Fibroblast of the aortic adventitia (primary cell): ENCODE measurements at regions not wholly inside any gene's neighbourhood (a gene's known extent, or its start where the extent isn't known, plus 50 kb on each side); places are given as distances from the start of the nearest gene placed in this dataset.

Experiments
- DNase-seq: peaks from one replicate; pipeline ENCODE4 v3.0.0-alpha.2; 2010; ENCODE audit warnings: low read depth
- H3K4me3 ChIP-seq: 2 replicates; pipeline ENCODE4 v1.5.1; 2011; ENCODE audit warnings: low read depth, mild to moderate bottlenecking, control low read depth, low read length, moderate library complexity
- TF ChIP-seq, protein P1 (sequence below): IDR thresholded peaks from 2 replicates; pipeline ENCODE4 v1.5.1; 2011; ENCODE audit warnings: mild to moderate bottlenecking, low read length, control low read depth, inconsistent platforms; ENCODE audit not compliant: insufficient read depth

DNA sequence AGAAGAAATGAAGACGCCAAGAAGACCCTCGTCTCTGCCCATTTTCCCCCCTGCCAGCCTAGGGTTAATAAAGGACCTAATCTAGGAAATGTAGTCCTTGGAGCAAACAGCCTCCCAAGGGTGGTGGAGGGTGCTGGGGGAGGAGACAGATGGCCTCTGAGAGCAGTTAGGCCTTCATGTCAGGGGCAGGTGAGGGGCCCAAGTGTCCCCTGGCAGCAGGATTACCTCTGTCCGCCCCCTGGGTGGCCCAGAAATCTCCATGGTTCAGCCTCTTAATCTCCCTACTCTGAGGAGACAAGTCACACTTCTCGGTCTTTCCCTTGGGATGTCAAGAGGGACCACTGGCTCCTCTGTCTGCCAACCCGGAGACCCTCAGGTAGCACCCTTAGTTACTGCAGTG is 365.4 kb upstream of the TNRC6C start:
- TF ChIP-seq, protein P1, sequence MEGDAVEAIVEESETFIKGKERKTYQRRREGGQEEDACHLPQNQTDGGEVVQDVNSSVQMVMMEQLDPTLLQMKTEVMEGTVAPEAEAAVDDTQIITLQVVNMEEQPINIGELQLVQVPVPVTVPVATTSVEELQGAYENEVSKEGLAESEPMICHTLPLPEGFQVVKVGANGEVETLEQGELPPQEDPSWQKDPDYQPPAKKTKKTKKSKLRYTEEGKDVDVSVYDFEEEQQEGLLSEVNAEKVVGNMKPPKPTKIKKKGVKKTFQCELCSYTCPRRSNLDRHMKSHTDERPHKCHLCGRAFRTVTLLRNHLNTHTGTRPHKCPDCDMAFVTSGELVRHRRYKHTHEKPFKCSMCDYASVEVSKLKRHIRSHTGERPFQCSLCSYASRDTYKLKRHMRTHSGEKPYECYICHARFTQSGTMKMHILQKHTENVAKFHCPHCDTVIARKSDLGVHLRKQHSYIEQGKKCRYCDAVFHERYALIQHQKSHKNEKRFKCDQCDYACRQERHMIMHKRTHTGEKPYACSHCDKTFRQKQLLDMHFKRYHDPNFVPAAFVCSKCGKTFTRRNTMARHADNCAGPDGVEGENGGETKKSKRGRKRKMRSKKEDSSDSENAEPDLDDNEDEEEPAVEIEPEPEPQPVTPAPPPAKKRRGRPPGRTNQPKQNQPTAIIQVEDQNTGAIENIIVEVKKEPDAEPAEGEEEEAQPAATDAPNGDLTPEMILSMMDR = no peak
- H3K4me3 ChIP-seq = no peak overlapping the region
- no peak for DNase-seq

DNA sequence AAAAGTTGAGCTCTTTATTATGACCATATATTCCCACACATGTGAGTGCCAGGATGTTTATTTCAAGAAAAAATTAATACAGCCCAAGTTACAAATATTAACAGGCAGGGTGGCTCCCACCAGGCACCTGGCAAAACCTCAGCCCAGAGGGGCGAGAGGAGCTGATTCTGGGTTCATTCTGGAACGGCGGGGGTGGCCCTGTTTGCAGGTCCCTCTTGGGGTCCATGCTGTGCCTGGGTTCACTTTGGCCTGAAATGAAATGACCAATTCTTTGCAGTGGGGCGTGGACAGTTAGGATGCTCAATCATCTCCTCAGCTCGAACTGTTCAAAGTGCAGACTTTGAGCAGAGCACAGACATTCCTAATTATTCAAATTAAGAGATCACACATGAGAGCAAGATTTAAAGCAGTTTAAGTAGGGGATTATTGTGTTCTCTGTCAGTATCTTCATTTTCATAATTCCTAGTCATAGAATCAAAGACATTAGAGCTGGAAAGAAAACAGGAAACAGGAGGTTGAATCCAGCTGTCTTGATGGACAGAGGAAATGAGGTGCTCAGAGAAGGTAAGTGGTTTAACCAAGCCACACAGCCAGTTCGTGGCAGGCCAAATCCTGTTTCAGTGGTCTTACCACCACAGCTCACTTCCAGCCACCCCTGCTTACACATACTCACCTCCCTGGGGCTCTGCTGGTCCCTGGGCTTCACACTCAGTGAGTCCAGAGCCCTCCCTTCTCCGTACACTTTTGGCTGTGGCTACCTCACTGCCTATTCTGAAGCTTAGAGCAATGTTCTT is 363.9 kb upstream of the TNRC6C start:
- H3K4me3 ChIP-seq = no peak overlapping the region
- TF ChIP-seq, protein P1 = no peak
- no peak for DNase-seq

GRCh38 chr17:77596491-77597417 is 361.7 kb upstream of the TNRC6C start:
- no peak overlapping the region for H3K4me3 ChIP-seq
- DNase-seq = no peak
- TF ChIP-seq, protein P1 = no peak

- H3K4me3 ChIP-seq = no peak overlapping the region
- TF ChIP-seq, protein P1 = no peak
Observed at GRCh38 chr17:77597418-77598240, 360.9 kb upstream of the TNRC6C start.

DNA sequence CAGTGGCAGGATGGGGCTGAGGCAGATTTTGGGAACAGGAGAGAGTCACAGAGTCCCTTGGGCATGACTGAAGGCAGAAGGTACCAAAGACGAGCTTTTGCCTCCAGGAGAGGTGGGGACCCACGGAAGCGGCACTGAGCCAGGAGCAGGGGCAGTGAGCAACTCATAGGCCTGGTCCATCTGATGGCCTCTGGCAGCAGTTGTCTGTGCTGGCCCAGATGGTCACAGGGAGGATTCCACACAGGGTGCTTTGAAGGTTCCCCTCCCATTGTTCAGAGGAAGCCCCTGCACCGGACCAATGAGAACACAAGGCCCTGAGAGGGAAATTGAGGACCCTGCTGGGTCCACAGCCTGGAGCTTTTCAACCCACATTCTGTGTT is 360.3 kb upstream of the TNRC6C start:
- TF ChIP-seq, protein P1 = no peak
- no peak for DNase-seq
- no peak overlapping the region for H3K4me3 ChIP-seq

More at GRCh38 chr17:77597418-77598240, 360.9 kb upstream of the TNRC6C start:
- no peak for DNase-seq

DNA sequence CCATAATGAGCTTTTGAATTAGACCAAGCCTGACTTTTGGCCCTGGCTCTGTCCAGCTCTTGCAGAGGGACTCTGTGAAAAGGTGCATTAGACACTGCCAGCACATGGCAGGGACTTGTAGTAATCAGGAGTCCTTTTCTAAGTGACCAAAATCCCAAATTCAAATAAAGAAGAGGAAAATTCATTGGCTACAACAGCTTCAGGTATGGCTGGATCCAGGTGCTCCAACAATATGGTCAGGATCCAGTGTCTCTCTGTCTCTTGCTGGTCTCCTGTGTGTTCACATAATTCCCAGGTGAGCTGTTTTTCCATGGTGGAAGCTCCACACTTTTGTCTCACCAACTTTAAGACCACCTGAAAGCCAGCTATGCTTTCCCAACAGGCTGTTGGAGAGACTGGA is 358.8 kb upstream of the TNRC6C start:
- DNase-seq = no peak
- H3K4me3 ChIP-seq = no peak overlapping the region
- TF ChIP-seq, protein P1 = no peak
